ENCODE measurements at regions not wholly inside any gene's neighbourhood (a gene's known extent, or its start where the extent isn't known, plus 50 kb on each side); places are given as distances from the start of the nearest gene placed in this dataset.

GRCh38 chr2:147718831-147719230, 126.0 kb upstream of the ACVR2A start:
- TF ChIP-seq CTCF (IDR thresholded peaks at IDR 0.05): no peak
- no peak for TF ChIP-seq POLR2A (IDR thresholded peaks at IDR 0.05)

All from testis (tissue), 2 donors.